NT2/D1 (cell line): ENCODE measurements at regions not wholly inside any gene's neighbourhood (a gene's known extent, or its start where the extent isn't known, plus 50 kb on each side); places are given as distances from the start of the nearest gene placed in this dataset.
"Not testable (repeated sequence)": the region's sequence is repeated elsewhere in the genome, so short reads cannot be mapped to it uniquely, and the experiment has no call there.

Source experiments
- DNase-seq: peaks from one replicate; pipeline ENCODE4 v3.0.0-alpha.2; 2011; ENCODE audit warnings: low read depth, low spot score
- H3K27me3 ChIP-seq: 2 replicates; pipeline ENCODE4 v1.6.0; 2011; ENCODE audit warnings: mild to moderate bottlenecking; ENCODE audit not compliant: insufficient read length, insufficient read depth
- H3K36me3 ChIP-seq: 2 replicates; pipeline ENCODE4 v1.6.1; 2011; ENCODE audit warnings: mild to moderate bottlenecking, low read length, mixed read lengths; ENCODE audit not compliant: insufficient read depth, insufficient read length
- H3K4me1 ChIP-seq: 2 replicates; pipeline ENCODE4 v1.5.1; 2011; ENCODE audit not compliant: insufficient read depth, insufficient read length
- H3K4me3 ChIP-seq: 2 replicates; pipeline ENCODE4 v1.5.1; 2011; ENCODE audit warnings: low read depth; ENCODE audit not compliant: insufficient read length
- H3K9ac ChIP-seq: 2 replicates; pipeline ENCODE4 v1.6.0; 2011; ENCODE audit warnings: low read depth; ENCODE audit not compliant: insufficient read length
- H3K9me3 ChIP-seq: 2 replicates; pipeline ENCODE4 v1.5.1; 2011; ENCODE audit warnings: mild to moderate bottlenecking, low read length; ENCODE audit not compliant: insufficient read depth
- SUZ12 ChIP-seq: IDR thresholded peaks from 2 replicates; pipeline ENCODE4 v1.6.1; 2011; ENCODE audit not compliant: insufficient read length, insufficient read depth; ENCODE audit errors: extremely low read depth
- YY1 ChIP-seq: IDR thresholded peaks from 2 replicates; pipeline ENCODE4 v1.6.1; 2011; ENCODE audit not compliant: insufficient read length, insufficient read depth
- ZNF274 ChIP-seq: IDR thresholded peaks from 2 replicates; pipeline ENCODE4 v1.6.1; 2011; ENCODE audit warnings: mild to moderate bottlenecking, low read depth, low read length

DNA sequence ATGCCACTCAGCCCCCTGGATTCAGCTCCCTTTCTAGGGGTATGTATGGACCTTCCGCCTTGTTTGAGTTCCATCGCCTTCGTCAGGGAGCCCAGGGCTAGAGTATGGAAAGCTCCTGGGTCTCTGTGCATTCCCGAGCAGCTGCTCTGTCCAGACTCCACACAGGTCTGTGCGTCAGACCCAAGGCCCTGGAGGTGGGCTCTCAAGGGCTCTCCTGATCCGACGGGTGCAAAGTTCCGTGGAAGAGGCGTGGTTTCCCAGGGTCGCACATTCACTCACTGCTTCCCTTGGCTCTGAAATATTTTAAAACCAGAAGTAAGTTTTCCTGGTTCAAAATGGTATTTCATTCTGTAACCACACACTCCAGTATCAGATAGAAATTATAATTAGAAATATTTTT is 863.2 kb downstream of the TRIML1 start:
- no peak for DNase-seq
- H3K9ac ChIP-seq = no peak overlapping the region
- H3K4me3 ChIP-seq = no peak overlapping the region
- peaks cover 5% of the 10 kb centered on the region; the same call in 1 of the 2 replicates for H3K9me3 ChIP-seq
- no peaks in the 10 kb centered on the region for H3K27me3 ChIP-seq
- no peaks in the 10 kb centered on the region for H3K36me3 ChIP-seq
- no peaks in the 10 kb centered on the region for H3K4me1 ChIP-seq
- no peak for TF ChIP-seq YY1
- TF ChIP-seq ZNF274 = no peak
- TF ChIP-seq SUZ12 = no peak

DNA sequence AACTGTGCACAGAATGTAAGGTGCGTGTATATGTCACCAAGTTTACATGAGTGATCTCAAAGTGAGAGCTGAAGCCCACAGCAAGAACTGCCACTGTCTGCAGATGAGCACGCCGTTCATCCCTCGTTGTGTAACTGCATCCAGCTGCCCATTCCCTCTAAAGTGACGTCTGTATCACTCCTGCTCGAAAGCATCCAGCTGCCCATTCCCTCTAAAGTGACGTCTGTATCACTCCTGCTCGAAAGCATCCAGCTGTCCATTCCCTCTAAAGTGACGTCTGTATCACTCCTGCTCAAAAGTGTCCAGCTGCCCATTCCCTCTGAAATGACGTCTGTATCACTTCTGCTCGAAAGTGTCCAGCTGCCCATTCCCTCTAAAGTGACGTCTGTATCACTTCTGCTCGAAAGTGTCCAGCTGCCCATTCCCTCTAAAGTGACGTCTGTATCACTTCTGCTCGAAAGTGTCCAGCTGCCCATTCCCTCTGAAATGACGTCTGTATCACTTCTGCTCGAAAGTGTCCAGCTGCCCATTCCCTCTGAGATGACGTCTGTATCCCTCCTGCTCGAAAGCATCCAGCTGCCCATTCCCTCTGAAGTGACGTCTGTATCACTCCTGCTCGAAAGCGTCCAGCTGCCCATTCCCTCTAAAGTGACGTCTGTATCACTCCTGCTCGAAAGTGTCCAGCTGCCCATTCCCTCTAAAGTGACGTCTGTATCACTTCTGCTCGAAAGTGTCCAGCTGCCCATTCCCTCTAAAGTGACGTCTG is 871.4 kb downstream of the TRIML1 start:
- DNase-seq, H3K9me3 ChIP-seq, H3K9ac ChIP-seq, H3K4me3 ChIP-seq, H3K27me3 ChIP-seq, H3K36me3 ChIP-seq, H3K4me1 ChIP-seq: not testable (repeated sequence)

DNA sequence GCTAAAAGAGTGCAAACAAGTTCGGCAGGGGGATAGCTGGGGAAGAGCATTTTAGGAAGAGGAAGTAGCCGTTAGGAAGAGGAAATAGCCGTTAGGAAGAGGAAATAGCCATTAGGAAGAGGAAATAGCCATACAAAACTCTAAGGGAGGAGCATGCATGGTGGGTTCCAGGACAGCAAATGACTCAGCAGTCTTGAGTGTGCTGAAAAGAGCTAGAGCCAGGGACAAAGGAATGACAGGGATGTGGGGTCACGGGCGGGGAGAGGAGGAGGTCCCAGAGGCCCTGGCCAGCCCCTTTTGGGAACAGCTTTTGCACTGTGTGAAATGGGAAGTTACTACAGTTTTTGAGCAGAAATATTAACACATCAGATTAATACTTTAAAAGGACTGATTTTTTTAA is 882.6 kb downstream of the TRIML1 start:
- no peak overlapping the region for H3K9ac ChIP-seq
- DNase-seq = no peak

DNA sequence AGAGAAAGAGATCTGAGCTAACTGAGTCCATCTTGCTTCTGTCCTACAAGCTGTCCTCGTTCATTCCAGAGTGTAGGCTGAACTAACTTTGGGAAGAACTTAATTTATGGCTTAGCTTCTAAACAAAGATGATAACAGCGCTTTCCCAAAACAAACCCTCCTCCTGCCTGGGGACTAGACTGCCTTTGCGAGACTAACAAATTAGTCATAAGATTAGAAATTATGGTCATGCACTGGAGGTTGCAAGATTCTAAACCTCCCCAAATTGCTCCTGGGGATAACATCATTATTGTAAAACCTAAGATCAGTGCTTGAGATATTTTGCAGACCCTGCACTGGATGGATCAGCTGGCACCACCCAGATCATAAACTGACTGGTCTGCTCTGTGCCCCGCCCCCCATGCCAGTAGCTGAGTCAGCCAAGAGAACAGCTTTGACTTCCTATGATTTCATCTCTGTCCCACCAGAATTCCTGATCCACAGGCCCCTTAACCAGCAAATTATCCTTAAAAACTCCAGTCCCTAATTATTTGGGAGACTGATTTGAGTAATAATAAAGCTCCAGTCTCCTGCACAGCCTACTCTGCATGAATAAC is 883.3 kb downstream of the TRIML1 start:
- no peak for TF ChIP-seq ZNF274
- TF ChIP-seq YY1 = no peak
- TF ChIP-seq SUZ12 = no peak
- DNase-seq = no peak
- Histone ChIP-seq H3K4me1 (no peaks in the 10 kb centered on the region), H3K27me3 (no peaks in the 10 kb centered on the region), H3K9ac (no peak overlapping the region), H3K4me3 (no peak overlapping the region), H3K9me3 (no peaks in the 10 kb centered on the region), H3K36me3 (no peaks in the 10 kb centered on the region)

More for the DNA sequence above, 882.6 kb downstream of the TRIML1 start:
- Histone ChIP-seq H3K4me1 (no peaks in the 10 kb centered on the region), H3K36me3 (no peaks in the 10 kb centered on the region), H3K9me3 (no peaks in the 10 kb centered on the region), H3K27me3 (no peaks in the 10 kb centered on the region), H3K4me3 (no peak overlapping the region)
- no peak for TF ChIP-seq YY1
- TF ChIP-seq ZNF274 = no peak
- TF ChIP-seq SUZ12 = no peak

DNA sequence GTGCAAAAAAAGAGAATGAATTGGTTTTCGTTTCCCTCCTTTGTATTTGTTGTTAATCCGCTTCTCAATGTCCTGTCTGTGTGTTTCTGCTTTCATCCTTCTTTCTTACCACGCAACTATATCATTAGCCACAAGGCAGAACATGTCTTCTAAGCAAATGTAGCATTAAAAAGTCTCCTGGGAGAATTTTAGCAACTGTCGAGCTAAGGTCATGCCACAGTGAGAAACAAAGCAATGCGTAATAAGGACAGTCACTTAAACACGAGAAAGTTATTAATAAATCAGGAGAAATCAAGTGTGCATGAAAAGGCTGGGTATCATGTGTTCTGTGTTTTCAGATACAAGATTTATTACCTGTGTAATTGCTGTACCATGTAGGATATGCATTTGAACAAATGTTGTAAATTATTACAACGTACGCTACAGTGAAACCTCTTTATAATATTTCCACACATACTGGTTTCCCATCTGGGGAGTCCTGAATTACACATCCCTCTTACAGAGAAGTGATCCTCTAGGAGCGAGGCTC is 890.8 kb downstream of the TRIML1 start:
- no peak overlapping the region for H3K9ac ChIP-seq
- no peaks in the 10 kb centered on the region for H3K36me3 ChIP-seq
- no peaks in the 10 kb centered on the region for H3K27me3 ChIP-seq
- no peaks in the 10 kb centered on the region for H3K4me1 ChIP-seq
- no peaks in the 10 kb centered on the region for H3K9me3 ChIP-seq
- no peak for DNase-seq
- no peak overlapping the region for H3K4me3 ChIP-seq
- TF ChIP-seq YY1 (no peak), SUZ12 (no peak), ZNF274 (no peak)

DNA sequence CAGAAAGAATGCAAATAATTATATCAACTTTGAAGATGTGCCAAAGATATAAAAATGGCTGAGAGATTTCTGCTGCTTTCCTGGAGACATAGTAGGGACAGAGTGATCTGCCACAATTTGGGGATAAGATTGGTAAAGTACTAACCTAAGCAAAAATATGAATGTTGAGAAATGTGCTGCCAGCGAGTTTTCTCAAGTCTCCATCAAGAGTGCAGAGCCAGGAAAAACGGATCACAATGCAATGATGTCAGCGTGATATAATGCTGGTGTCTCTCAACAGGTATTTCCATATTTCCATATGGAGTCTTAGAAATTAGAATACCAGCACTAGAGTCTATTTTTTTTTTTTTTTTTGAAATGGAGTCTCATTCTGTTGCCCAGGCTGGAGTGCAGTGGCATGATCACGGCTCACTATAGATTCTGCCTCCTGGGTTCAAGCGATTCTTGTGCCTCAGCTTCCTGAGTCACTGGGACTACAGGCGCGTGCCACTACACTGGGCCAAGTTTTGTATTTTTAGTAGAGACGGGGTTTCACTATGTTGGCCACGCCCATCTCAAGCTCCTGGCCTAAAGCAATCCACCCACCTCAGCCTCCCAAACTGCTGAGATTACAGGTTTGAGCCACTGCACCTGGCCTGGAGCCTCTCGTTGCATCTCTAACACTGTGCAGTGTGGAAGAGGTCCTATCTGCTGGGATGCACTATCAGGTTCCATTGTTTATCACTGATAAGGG is 893.5 kb downstream of the TRIML1 start:
- no peaks in the 10 kb centered on the region for H3K4me1 ChIP-seq
- no peaks in the 10 kb centered on the region for H3K27me3 ChIP-seq
- no peak overlapping the region for H3K4me3 ChIP-seq
- no peak overlapping the region for H3K9ac ChIP-seq
- DNase-seq = no peak
- H3K36me3 ChIP-seq = no peaks in the 10 kb centered on the region
- no peaks in the 10 kb centered on the region for H3K9me3 ChIP-seq
- TF ChIP-seq ZNF274 (no peak), YY1 (no peak), SUZ12 (no peak)

DNA sequence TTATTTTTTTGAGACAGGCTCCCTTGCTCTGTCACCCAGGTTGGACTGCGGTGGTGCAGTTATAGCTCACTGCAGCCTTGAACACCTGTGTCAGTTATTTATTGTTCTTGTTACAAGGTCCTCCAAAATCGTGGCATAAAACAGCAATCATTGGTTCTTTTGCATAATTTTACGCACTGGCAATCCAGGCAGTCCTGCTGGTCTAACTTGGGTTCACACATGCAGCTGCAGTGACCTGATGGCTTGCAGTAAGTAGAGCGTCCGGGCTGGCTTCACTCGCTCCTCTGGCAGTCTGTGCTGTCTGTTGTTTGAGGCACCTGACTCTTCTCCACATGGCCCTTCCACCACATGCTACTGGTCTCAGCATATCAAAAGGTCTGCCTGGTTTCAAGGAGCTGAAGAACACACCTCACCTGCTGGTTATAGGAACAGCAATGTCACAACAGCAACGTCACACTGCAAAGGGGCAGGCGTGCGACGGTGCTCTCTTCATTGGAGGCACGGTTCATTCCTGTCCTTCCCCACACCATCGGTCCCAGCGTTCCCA is 894.6 kb downstream of the TRIML1 start:
- Histone ChIP-seq H3K4me3 (no peak overlapping the region), H3K36me3 (no peaks in the 10 kb centered on the region), H3K4me1 (no peaks in the 10 kb centered on the region), H3K9me3 (no peaks in the 10 kb centered on the region), H3K9ac (no peak overlapping the region), H3K27me3 (no peaks in the 10 kb centered on the region)
- no peak for TF ChIP-seq YY1
- no peak for DNase-seq
